HG03159 (cell line): ENCODE measurements at regions not wholly inside any gene's neighbourhood (a gene's known extent, or its start where the extent isn't known, plus 50 kb on each side); places are given as distances from the start of the nearest gene placed in this dataset.

Experiments
- ATAC-seq: cut with Tn5 transposase; IDR thresholded peaks from one replicate; pipeline ENCODE4 v1.9.1; 2021; ENCODE audit warnings: mild to moderate bottlenecking, moderate library complexity; ENCODE audit not compliant: unreplicated experiment

- no peak for ATAC-seq
Measured at GRCh38 chr22:49213731-49214352, 613.8 kb downstream of the BRD1 start.

DNA sequence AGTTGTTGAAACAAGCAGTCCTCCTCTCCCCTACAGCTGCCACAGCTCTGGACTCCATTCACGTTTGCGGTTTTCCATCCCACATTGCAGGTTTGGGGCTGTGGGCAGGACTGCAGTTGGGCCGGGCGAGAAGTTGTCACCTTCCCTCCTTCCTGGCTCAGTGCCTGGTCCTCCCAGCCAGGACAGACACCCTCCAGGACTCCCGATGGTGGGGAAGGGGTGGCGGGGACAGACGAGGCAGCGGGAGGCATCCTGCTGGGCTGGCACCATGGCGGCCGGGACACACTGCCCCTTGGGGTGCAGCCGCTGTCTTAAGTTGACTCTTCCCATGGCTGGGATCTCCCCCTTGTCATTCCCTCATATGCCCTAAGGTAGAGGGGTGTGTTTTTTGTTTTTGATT lies 615.2 kb downstream of the BRD1 start:
- no peak for ATAC-seq

DNA sequence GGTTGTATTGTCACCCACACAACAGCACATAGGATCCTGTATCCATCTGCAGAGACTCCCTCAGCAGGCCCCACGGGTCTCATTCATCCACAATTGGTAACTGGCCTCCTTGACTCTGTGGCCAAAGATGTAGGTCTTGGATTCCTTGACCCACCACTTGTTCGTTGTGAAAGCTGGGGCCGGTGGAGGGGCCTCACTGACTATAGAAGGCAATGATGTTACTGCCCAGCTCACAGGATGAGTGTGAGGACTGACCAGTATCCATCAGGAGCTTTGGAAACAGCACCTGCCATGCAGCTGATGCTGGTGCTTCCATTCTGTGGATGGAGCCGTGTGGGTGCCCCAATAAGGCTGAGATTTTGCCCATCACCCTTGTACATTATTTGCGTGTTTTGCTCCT lies 615.7 kb downstream of the BRD1 start:
- no peak for ATAC-seq

DNA sequence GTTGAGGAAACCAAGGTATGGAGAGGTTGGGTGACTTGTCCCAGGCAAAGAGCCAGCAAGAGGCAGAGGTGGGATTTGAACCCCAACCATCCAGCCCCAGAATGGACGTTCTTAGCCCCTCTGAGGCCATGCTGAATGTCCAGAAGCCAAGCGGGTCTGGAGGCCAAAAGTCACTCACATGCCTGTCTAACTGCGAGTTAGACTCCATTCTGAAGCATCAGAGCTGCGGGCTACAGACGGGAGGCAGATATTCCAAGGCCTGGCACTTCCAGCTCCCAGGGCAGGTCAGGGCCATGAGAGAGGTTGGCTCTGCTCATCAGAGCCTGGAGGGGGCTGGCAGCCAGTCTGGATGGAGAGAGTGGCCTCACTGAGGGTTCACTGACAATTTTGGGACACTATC lies 616.5 kb downstream of the BRD1 start:
- ATAC-seq = no peak

GRCh38 chr22:49210606-49211005 lies 617.1 kb downstream of the BRD1 start:
- ATAC-seq = no peak

- no peak for ATAC-seq
Measured at GRCh38 chr22:49209452-49210195, 618.0 kb downstream of the BRD1 start.

- ATAC-seq = no peak
Measured at GRCh38 chr22:49208768-49209252, 618.9 kb downstream of the BRD1 start.

DNA sequence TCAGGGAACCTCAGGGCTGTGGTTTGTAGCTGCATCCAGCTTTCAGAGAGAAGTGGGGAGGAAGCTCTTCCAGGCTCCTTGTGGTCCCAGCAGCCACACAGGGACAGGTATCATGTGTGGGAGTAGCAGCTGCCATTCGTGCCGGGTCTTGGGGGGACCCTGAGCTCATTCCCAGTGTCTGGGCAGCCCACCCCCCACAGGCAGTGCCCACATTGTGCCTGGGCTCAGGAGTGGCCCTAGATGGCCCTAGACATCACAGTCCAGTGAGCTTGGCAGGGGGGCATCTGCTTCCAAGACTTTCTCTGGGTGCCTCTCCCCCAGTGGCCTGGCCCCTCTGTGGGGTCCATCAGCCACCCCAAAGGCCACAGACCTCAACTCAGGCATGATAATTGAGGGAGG lies 619.7 kb downstream of the BRD1 start:
- ATAC-seq = no peak

DNA sequence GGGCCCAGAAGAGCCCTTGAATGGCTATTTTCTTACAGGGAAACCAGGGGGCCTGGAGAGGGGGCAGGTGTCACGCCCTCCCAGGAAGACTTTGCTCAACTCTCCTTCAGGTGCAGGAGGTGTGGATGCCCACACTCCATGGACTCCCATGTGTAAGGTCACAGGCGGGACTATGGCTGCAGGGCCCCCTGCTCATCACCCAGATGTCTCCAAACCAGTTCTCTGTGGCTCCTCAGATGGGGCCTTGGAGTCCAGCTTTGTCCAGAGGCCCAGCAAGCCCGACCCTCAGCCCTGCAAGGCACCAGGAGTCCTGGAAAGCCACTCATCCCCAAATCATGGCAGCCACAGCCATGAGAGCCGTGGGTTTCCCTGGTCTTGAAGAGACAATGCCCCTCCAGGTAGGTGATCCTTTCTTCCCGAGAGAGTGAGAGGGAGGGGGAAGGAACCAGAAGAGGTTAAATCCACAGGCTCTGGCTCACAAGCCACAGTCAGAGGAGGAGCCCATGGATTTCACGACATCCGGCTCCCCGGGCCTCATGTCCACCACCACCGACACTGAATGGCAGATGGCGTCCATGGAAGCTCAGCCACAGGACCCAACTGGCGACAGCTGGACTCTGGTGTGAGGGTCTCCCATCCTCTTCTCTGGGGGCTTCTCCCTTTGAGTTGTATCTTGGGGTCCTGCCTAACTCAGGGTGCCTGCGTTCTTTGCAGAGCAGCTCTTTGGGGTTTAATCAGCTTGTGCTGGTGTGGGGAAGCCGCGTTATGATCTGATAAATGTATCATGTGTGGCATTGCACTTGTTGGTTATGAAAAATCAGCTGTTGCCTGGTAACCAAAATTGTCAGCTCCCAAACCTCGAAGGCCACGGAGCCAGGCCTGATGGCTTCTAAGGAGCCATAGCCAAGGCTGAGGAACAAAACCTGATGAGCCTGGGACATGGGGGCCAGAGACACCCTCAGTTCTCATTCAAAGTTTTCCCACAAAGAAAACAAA lies 620.4 kb downstream of the BRD1 start:
- no peak for ATAC-seq

GRCh38 chr22:49206281-49206680 lies 621.4 kb downstream of the BRD1 start:
- no peak for ATAC-seq

DNA sequence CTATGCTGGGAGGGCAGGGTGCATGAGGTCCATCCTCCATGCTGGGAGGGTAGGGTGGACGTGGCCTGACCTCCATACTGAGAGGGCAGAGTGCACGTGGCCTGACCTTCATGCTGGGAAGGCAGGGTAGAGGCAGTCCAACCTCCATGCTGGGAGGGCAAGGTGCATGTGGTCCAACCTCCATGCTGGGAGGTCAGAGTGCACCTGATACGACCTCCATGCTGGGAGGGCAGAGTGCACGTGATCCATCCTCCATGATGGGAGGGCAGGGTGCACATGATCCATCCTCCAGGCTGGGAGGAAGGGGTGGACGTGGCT lies 622.2 kb downstream of the BRD1 start:
- no peak for ATAC-seq

DNA sequence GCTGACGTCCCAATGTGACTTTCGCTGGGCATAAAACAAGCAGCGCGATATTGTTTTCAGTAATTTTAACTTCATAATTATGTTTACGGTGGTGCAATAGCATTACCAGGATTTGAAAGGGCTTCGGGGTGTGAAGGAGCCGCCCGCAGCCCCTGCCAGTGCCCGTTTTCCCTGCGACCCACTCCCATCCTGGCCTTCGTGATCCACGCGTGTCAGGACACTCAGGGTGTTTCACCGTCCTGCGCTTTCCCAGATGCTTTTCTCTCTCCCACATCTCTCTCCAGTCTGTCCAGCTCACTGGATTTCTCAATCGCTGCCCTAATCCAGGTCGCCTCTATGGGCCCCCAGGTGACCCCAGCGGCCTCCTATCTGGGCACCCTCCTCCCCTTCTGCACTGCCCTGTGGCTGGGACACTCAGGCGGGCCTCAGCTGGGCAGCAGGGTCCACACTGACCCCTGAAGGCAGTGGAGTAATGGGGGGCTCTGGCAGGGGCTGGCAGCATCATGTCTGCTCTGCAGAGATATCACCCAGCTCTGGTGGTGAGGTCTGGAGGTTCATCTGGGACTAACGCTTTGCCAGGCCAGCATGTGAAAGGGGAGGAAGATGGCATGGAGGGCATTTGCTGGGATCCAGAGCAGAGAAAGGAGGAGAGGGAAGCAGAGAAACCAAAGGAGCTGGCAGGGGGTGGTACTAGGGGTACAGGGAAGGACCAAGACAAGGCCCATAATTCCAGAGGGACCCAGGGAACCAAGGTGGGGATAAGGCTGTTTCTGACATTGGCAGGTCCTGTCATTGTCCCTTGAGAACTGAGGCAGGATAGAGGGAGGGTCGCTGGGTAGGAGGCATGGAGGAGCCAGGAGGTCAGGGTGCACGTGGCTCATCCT lies 622.8 kb downstream of the BRD1 start:
- no peak for ATAC-seq

DNA sequence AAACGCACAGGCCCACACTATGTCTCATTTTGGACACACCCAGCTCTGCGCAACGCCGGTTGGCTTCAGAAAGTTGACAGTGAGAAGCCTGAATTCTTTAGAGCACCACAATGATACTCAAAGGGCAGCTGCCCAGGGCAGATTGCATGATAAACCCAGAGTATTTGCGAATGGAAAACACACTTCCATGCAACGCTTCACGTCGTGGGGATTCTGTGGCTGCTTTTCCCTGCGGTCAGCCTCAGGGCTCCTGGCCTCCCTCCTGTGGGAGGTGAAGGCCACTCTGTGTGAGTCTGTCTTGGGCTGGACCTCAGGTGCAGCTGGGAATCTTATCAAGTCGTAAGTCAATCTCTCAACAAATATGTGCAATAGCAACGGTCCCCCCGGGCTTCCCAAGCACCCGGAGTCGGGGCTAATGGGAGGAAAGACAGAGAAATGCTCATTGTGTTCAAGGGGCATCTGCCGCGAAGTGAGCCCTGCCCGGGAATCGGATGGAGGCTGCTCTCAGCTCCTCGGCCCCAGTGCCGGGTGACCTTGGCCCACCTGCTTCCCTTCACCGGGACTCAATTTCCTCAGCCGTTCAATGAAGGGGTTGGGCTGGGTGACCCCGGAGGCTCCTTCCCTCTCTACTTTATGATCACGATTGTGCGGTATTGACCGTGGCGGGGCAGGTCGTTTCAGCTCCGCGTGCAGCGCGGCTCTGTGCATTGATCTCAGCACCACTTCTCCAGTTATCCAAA lies 623.6 kb downstream of the BRD1 start:
- no peak for ATAC-seq

GRCh38 chr22:49203091-49203858 lies 624.4 kb downstream of the BRD1 start:
- no peak for ATAC-seq

- ATAC-seq = no peak
Measured at GRCh38 chr22:49202226-49202625, 625.4 kb downstream of the BRD1 start.

- no peak for ATAC-seq
Measured at GRCh38 chr22:49201046-49201970, 626.4 kb downstream of the BRD1 start.

DNA sequence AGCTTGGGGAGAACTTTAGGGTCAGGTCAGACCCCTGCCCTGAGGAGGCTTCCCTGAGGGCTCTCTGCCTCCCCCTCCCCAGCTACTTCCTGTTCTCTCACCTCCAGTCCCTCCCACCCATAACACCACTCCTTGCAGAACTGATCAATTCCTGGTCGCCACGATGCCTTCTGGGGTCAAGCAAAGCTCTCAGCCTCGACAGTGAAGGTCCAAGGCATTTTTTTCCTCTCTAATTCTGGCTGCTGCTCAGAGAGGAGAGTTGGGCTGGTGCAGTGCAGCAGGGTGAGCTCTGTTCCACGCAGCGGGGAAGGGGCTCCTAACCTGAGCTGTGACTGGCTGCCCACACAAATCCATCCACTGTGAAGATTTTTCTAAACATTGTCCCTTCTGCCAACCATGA lies 628.4 kb downstream of the BRD1 start:
- ATAC-seq = no peak

DNA sequence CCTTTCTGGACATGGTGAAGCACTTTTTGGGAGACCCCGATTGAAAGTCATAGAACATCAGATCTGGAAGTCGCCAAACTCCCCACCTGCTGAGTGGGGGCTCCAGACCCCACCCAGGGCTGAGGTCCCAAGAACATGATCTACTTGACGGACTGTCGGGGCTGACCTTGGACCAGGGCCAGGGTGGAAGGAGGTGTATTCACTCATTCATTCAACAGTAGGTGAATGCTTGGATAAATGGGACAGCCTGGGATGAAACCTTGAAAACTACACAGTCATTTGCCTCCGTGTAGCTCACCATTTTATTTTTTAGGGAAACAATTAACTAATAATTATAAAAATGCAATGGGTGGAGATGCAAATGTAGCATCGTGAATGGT lies 629.0 kb downstream of the BRD1 start:
- ATAC-seq = no peak
